ENCODE measurements at regions not wholly inside any gene's neighbourhood (a gene's known extent, or its start where the extent isn't known, plus 50 kb on each side); places are given as distances from the start of the nearest gene placed in this dataset.

GRCh38 chr10:47053081-47053798 is 142.0 kb downstream of the PTPN20 start:
- peaks cover 4% of the 10 kb centered on the region for H3K4me1 ChIP-seq (ENCODE audit: control insufficient read depth, insufficient read depth, low read length, poor library complexity, severe bottlenecking)
- H3K9me3 ChIP-seq (ENCODE audit: control insufficient read depth, low read length): no peaks in the 10 kb centered on the region
- H3K36me3 ChIP-seq (ENCODE audit: control insufficient read depth, insufficient read depth, low read length): no peaks in the 10 kb centered on the region
- no peaks in the 10 kb centered on the region for H3K27me3 ChIP-seq (replicated peaks; ENCODE audit: control insufficient read depth, insufficient read depth, low read length, poor library complexity, severe bottlenecking)
- DNase-seq: no peak
- H3K27ac ChIP-seq (ENCODE audit: insufficient read depth, low read length, poor library complexity, severe bottlenecking): no peak overlapping the region
- no peak overlapping the region for H3K4me3 ChIP-seq (ENCODE audit: insufficient read depth, low read depth, low read length, poor library complexity, severe bottlenecking)

GRCh38 chr10:47054974-47055373 is 143.7 kb downstream of the PTPN20 start:
- no peak overlapping the region for H3K27ac ChIP-seq (ENCODE audit: insufficient read depth, low read length, poor library complexity, severe bottlenecking)
- no peaks in the 10 kb centered on the region for H3K4me1 ChIP-seq (ENCODE audit: control insufficient read depth, insufficient read depth, low read length, poor library complexity, severe bottlenecking)
- no peaks in the 10 kb centered on the region for H3K9me3 ChIP-seq (ENCODE audit: control insufficient read depth, low read length)
- no peaks in the 10 kb centered on the region for H3K36me3 ChIP-seq (ENCODE audit: control insufficient read depth, insufficient read depth, low read length)
- H3K4me3 ChIP-seq (ENCODE audit: insufficient read depth, low read depth, low read length, poor library complexity, severe bottlenecking): no peak overlapping the region
- no peaks in the 10 kb centered on the region for H3K27me3 ChIP-seq (replicated peaks; ENCODE audit: control insufficient read depth, insufficient read depth, low read length, poor library complexity, severe bottlenecking)
- no peak for DNase-seq

GRCh38 chr10:47055386-47056246 is 144.4 kb downstream of the PTPN20 start:
- no peaks in the 10 kb centered on the region for H3K36me3 ChIP-seq (ENCODE audit: control insufficient read depth, insufficient read depth, low read length)
- no peaks in the 10 kb centered on the region for H3K27me3 ChIP-seq (replicated peaks; ENCODE audit: control insufficient read depth, insufficient read depth, low read length, poor library complexity, severe bottlenecking)
- no peaks in the 10 kb centered on the region for H3K9me3 ChIP-seq (ENCODE audit: control insufficient read depth, low read length)
- H3K4me3 ChIP-seq (ENCODE audit: insufficient read depth, low read depth, low read length, poor library complexity, severe bottlenecking): no peak overlapping the region
- no peak overlapping the region for H3K27ac ChIP-seq (ENCODE audit: insufficient read depth, low read length, poor library complexity, severe bottlenecking)
- no peaks in the 10 kb centered on the region for H3K4me1 ChIP-seq (ENCODE audit: control insufficient read depth, insufficient read depth, low read length, poor library complexity, severe bottlenecking)
- DNase-seq: no peak

GRCh38 chr10:47056247-47056510 is 145.0 kb downstream of the PTPN20 start:
- Histone ChIP-seq H3K27me3 (replicated peaks; ENCODE audit: control insufficient read depth, insufficient read depth, low read length, poor library complexity, severe bottlenecking) (no peaks in the 10 kb centered on the region), H3K4me3 (ENCODE audit: insufficient read depth, low read depth, low read length, poor library complexity, severe bottlenecking) (no peak overlapping the region), H3K27ac (ENCODE audit: insufficient read depth, low read length, poor library complexity, severe bottlenecking) (no peak overlapping the region), H3K4me1 (ENCODE audit: control insufficient read depth, insufficient read depth, low read length, poor library complexity, severe bottlenecking) (no peaks in the 10 kb centered on the region), H3K9me3 (ENCODE audit: control insufficient read depth, low read length) (no peaks in the 10 kb centered on the region), H3K36me3 (ENCODE audit: control insufficient read depth, insufficient read depth, low read length) (no peaks in the 10 kb centered on the region)
- DNase-seq: no peak

- DNase-seq: no peak
- H3K27me3 ChIP-seq (replicated peaks; ENCODE audit: control insufficient read depth, insufficient read depth, low read length, poor library complexity, severe bottlenecking): no peaks in the 10 kb centered on the region
Measured at GRCh38 chr10:47057471-47057870, 146.2 kb downstream of the PTPN20 start.

GRCh38 chr10:47058032-47058702 is 146.9 kb downstream of the PTPN20 start:
- no peaks in the 10 kb centered on the region for H3K36me3 ChIP-seq (ENCODE audit: control insufficient read depth, insufficient read depth, low read length)
- no peaks in the 10 kb centered on the region for H3K27me3 ChIP-seq (replicated peaks; ENCODE audit: control insufficient read depth, insufficient read depth, low read length, poor library complexity, severe bottlenecking)
- no peak overlapping the region for H3K27ac ChIP-seq (ENCODE audit: insufficient read depth, low read length, poor library complexity, severe bottlenecking)
- no peaks in the 10 kb centered on the region for H3K9me3 ChIP-seq (ENCODE audit: control insufficient read depth, low read length)
- DNase-seq: no peak
- H3K4me1 ChIP-seq (ENCODE audit: control insufficient read depth, insufficient read depth, low read length, poor library complexity, severe bottlenecking): no peaks in the 10 kb centered on the region
- H3K4me3 ChIP-seq (ENCODE audit: insufficient read depth, low read depth, low read length, poor library complexity, severe bottlenecking): no peak overlapping the region

More at GRCh38 chr10:47057471-47057870, 146.2 kb downstream of the PTPN20 start:
- no peak overlapping the region for H3K4me3 ChIP-seq (ENCODE audit: insufficient read depth, low read depth, low read length, poor library complexity, severe bottlenecking)
- no peaks in the 10 kb centered on the region for H3K36me3 ChIP-seq (ENCODE audit: control insufficient read depth, insufficient read depth, low read length)
- H3K9me3 ChIP-seq (ENCODE audit: control insufficient read depth, low read length): no peaks in the 10 kb centered on the region
- H3K27ac ChIP-seq (ENCODE audit: insufficient read depth, low read length, poor library complexity, severe bottlenecking): no peak overlapping the region
- no peaks in the 10 kb centered on the region for H3K4me1 ChIP-seq (ENCODE audit: control insufficient read depth, insufficient read depth, low read length, poor library complexity, severe bottlenecking)

GRCh38 chr10:47058961-47059391 is 147.7 kb downstream of the PTPN20 start:
- no peaks in the 10 kb centered on the region for H3K9me3 ChIP-seq (ENCODE audit: control insufficient read depth, low read length)
- no peak overlapping the region for H3K27ac ChIP-seq (ENCODE audit: insufficient read depth, low read length, poor library complexity, severe bottlenecking)
- no peaks in the 10 kb centered on the region for H3K27me3 ChIP-seq (replicated peaks; ENCODE audit: control insufficient read depth, insufficient read depth, low read length, poor library complexity, severe bottlenecking)
- no peak for DNase-seq
- H3K4me1 ChIP-seq (ENCODE audit: control insufficient read depth, insufficient read depth, low read length, poor library complexity, severe bottlenecking): no peaks in the 10 kb centered on the region
- H3K4me3 ChIP-seq (ENCODE audit: insufficient read depth, low read depth, low read length, poor library complexity, severe bottlenecking): no peak overlapping the region
- no peaks in the 10 kb centered on the region for H3K36me3 ChIP-seq (ENCODE audit: control insufficient read depth, insufficient read depth, low read length)

- Histone ChIP-seq H3K27me3 (replicated peaks; ENCODE audit: control insufficient read depth, insufficient read depth, low read length, poor library complexity, severe bottlenecking) (no peaks in the 10 kb centered on the region), H3K36me3 (ENCODE audit: control insufficient read depth, insufficient read depth, low read length) (no peaks in the 10 kb centered on the region), H3K4me1 (ENCODE audit: control insufficient read depth, insufficient read depth, low read length, poor library complexity, severe bottlenecking) (no peaks in the 10 kb centered on the region), H3K9me3 (ENCODE audit: control insufficient read depth, low read length) (no peaks in the 10 kb centered on the region), H3K4me3 (ENCODE audit: insufficient read depth, low read depth, low read length, poor library complexity, severe bottlenecking) (no peak overlapping the region), H3K27ac (ENCODE audit: insufficient read depth, low read length, poor library complexity, severe bottlenecking) (no peak overlapping the region)
- no peak for DNase-seq
Measured at GRCh38 chr10:47059606-47060311, 148.5 kb downstream of the PTPN20 start.

GRCh38 chr10:47060356-47060755 is 149.1 kb downstream of the PTPN20 start:
- Histone ChIP-seq H3K27me3 (replicated peaks; ENCODE audit: control insufficient read depth, insufficient read depth, low read length, poor library complexity, severe bottlenecking) (no peaks in the 10 kb centered on the region), H3K27ac (ENCODE audit: insufficient read depth, low read length, poor library complexity, severe bottlenecking) (no peak overlapping the region), H3K4me1 (ENCODE audit: control insufficient read depth, insufficient read depth, low read length, poor library complexity, severe bottlenecking) (no peaks in the 10 kb centered on the region), H3K4me3 (ENCODE audit: insufficient read depth, low read depth, low read length, poor library complexity, severe bottlenecking) (no peak overlapping the region), H3K9me3 (ENCODE audit: control insufficient read depth, low read length) (no peaks in the 10 kb centered on the region), H3K36me3 (ENCODE audit: control insufficient read depth, insufficient read depth, low read length) (no peaks in the 10 kb centered on the region)
- no peak for DNase-seq

Measured in effector memory CD4-positive, alpha-beta T cell (primary cell).